ENCODE measurements at regions not wholly inside any gene's neighbourhood (a gene's known extent, or its start where the extent isn't known, plus 50 kb on each side); places are given as distances from the start of the nearest gene placed in this dataset.

- TF ChIP-seq, protein P1, sequence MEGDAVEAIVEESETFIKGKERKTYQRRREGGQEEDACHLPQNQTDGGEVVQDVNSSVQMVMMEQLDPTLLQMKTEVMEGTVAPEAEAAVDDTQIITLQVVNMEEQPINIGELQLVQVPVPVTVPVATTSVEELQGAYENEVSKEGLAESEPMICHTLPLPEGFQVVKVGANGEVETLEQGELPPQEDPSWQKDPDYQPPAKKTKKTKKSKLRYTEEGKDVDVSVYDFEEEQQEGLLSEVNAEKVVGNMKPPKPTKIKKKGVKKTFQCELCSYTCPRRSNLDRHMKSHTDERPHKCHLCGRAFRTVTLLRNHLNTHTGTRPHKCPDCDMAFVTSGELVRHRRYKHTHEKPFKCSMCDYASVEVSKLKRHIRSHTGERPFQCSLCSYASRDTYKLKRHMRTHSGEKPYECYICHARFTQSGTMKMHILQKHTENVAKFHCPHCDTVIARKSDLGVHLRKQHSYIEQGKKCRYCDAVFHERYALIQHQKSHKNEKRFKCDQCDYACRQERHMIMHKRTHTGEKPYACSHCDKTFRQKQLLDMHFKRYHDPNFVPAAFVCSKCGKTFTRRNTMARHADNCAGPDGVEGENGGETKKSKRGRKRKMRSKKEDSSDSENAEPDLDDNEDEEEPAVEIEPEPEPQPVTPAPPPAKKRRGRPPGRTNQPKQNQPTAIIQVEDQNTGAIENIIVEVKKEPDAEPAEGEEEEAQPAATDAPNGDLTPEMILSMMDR (IDR thresholded peaks at IDR 0.05): no peak
- no peak for TF ChIP-seq EP300 (IDR thresholded peaks at IDR 0.05; ENCODE audit: low read depth)
Measured at GRCh38 chr2:58896638-58897037, 655.5 kb upstream of the FANCL start.

All from transverse colon (tissue), 3 donors.